H9 (cell line): ENCODE measurements at regions not wholly inside any gene's neighbourhood (a gene's known extent, or its start where the extent isn't known, plus 50 kb on each side); places are given as distances from the start of the nearest gene placed in this dataset.

Experiments
- DNase-seq: peaks from one replicate; pipeline ENCODE4 v3.0.0-alpha.2; 2017
- H2AFZ ChIP-seq: one replicate; pipeline ENCODE4 v1.6.1; 2013; ENCODE audit warnings: mild to moderate bottlenecking, low read length, control low read depth, moderate library complexity
- H2AK5ac ChIP-seq: 2 replicates; pipeline ENCODE4 v1.6.1; 2013; ENCODE audit warnings: low read length, control low read depth, mixed read lengths; ENCODE audit not compliant: insufficient read length
- H2BK120ac ChIP-seq: one replicate; pipeline ENCODE4 v1.6.1; 2013; ENCODE audit warnings: low read depth, mild to moderate bottlenecking, low read length, control low read depth, inconsistent platforms; ENCODE audit not compliant: poor library complexity, severe bottlenecking
- H2BK12ac ChIP-seq: 2 replicates; pipeline ENCODE4 v1.6.1; 2013; ENCODE audit warnings: low read length, control low read depth, mixed read lengths, low read depth; ENCODE audit not compliant: insufficient read length
- H2BK15ac ChIP-seq: 2 replicates; pipeline ENCODE4 v1.6.1; 2013; ENCODE audit warnings: low read depth, low read length, control low read depth
- H2BK20ac ChIP-seq: one replicate; pipeline ENCODE4 v1.6.1; 2013; ENCODE audit warnings: low read depth, mild to moderate bottlenecking, low read length, control low read depth, inconsistent platforms; ENCODE audit not compliant: poor library complexity, severe bottlenecking
- H2BK5ac ChIP-seq: 2 replicates; pipeline ENCODE4 v1.6.1; 2013; ENCODE audit warnings: low read length, control low read depth, mixed read lengths; ENCODE audit not compliant: insufficient read length
- H3K14ac ChIP-seq: 2 replicates; pipeline ENCODE4 v1.6.1; 2013; ENCODE audit warnings: low read length, control low read depth; ENCODE audit not compliant: insufficient read depth
- H3K18ac ChIP-seq: 2 replicates; pipeline ENCODE4 v1.6.1; 2013; ENCODE audit warnings: low read depth, mild to moderate bottlenecking, mixed read lengths, low read length, control low read depth; ENCODE audit not compliant: insufficient read length
- H3K23ac ChIP-seq: 2 replicates; pipeline ENCODE4 v1.6.1; 2013; ENCODE audit warnings: low read length, control low read depth, mixed read lengths, low read depth; ENCODE audit not compliant: insufficient read length
- H3K23me2 ChIP-seq: 2 replicates; pipeline ENCODE4 v1.6.1; 2013; ENCODE audit warnings: low read depth, mild to moderate bottlenecking, mixed read lengths, low read length, control low read depth; ENCODE audit not compliant: insufficient read length, poor library complexity, severe bottlenecking
- H3K27ac ChIP-seq: 2 replicates; pipeline ENCODE4 v1.5.1; 2013; ENCODE audit warnings: low read length, control low read depth, mixed read lengths, low read depth; ENCODE audit not compliant: insufficient read length
- H3K27me3 ChIP-seq: 2 replicates; pipeline ENCODE4 v1.6.1; 2013; ENCODE audit warnings: low read length, control low read depth, inconsistent platforms; ENCODE audit not compliant: insufficient read depth
- H3K4ac ChIP-seq: 2 replicates; pipeline ENCODE4 v1.6.1; 2013; ENCODE audit warnings: low read depth, mild to moderate bottlenecking, control low read depth, inconsistent platforms, low read length, moderate library complexity
- H3K4me1 ChIP-seq: 2 replicates; pipeline ENCODE4 v1.6.1; 2013; ENCODE audit warnings: low read length, control low read depth, inconsistent platforms; ENCODE audit not compliant: insufficient read depth
- H3K4me2 ChIP-seq: 2 replicates; pipeline ENCODE4 v1.6.1; 2013; ENCODE audit warnings: low read length, control low read depth, mixed read lengths; ENCODE audit not compliant: insufficient read length, insufficient read depth
- H3K56ac ChIP-seq: 2 replicates; pipeline ENCODE4 v1.6.1; 2013; ENCODE audit warnings: low read depth, mild to moderate bottlenecking, mixed read lengths, low read length, control low read depth; ENCODE audit not compliant: insufficient read length
- H3K79me1 ChIP-seq: 2 replicates; pipeline ENCODE4 v1.6.1; 2013; ENCODE audit warnings: low read depth, mild to moderate bottlenecking, moderate library complexity, low read length, control low read depth, inconsistent platforms; ENCODE audit not compliant: insufficient read depth, poor library complexity, severe bottlenecking
- H3K79me2 ChIP-seq: 2 replicates; pipeline ENCODE4 v1.6.1; 2013; ENCODE audit warnings: low read length, control low read depth, inconsistent platforms; ENCODE audit not compliant: insufficient read depth
- H3K9ac ChIP-seq: 2 replicates; pipeline ENCODE4 v1.6.1; 2013; ENCODE audit warnings: low read length, control low read depth, mixed read lengths; ENCODE audit not compliant: insufficient read length; ENCODE audit errors: extremely low read depth
- H3K9me3 ChIP-seq: one replicate; pipeline ENCODE4 v1.6.1; 2013; ENCODE audit warnings: low read depth, low read length, inconsistent platforms; ENCODE audit not compliant: control insufficient read depth
- H3T11ph ChIP-seq: one replicate; pipeline ENCODE4 v1.6.1; 2013; ENCODE audit warnings: mild to moderate bottlenecking, low read length, control low read depth, inconsistent platforms
- H4K20me1 ChIP-seq: one replicate; pipeline ENCODE4 v1.6.1; 2013; ENCODE audit not compliant: control insufficient read depth, insufficient read length, insufficient read depth
- H4K5ac ChIP-seq: 2 replicates; pipeline ENCODE4 v1.6.1; 2013; ENCODE audit warnings: low read depth, mild to moderate bottlenecking, mixed read lengths, low read length, control low read depth; ENCODE audit not compliant: insufficient read length
- H4K8ac ChIP-seq: replicated peaks from 2 replicates; pipeline ENCODE4 v1.6.1; 2013; ENCODE audit warnings: low read length, control low read depth, mixed read lengths, low read depth; ENCODE audit not compliant: insufficient read length
- H4K91ac ChIP-seq: 2 replicates; pipeline ENCODE4 v1.6.1; 2013; ENCODE audit warnings: low read depth, mild to moderate bottlenecking, moderate library complexity, mixed read lengths, low read length, control low read depth; ENCODE audit not compliant: insufficient read length
- H3K27ac Mint-ChIP-seq, 3 experiments: 2 replicates in 2 of 3; 3 replicates in 1 of 3; pipeline ENCODE4 v1.8.0; 2020 to 2021; ENCODE audit warnings: mixed read lengths in 3 of 3, mild to moderate bottlenecking in 1 of 3, moderate library complexity in 1 of 3
- H3K27me3 Mint-ChIP-seq: 2 replicates; pipeline ENCODE4 v1.8.0; 2021; ENCODE audit warnings: low read depth, mild to moderate bottlenecking, moderate library complexity, mixed read lengths
- H3K36me3 Mint-ChIP-seq, 3 experiments: 2 replicates in 2 of 3; 3 replicates in 1 of 3; pipeline ENCODE4 v1.8.0; 2020 to 2021; ENCODE audit warnings: low read depth in 3 of 3, mixed read lengths in 3 of 3; ENCODE audit not compliant: insufficient read depth in 1 of 3
- H3K4me1 Mint-ChIP-seq, 2 experiments: 2 replicates each; pipeline ENCODE4 v1.8.0; 2020; ENCODE audit warnings: mixed read lengths in 2 of 2
- H3K4me3 Mint-ChIP-seq, 2 experiments: 2 replicates in 1 of 2; 3 replicates in 1 of 2; pipeline ENCODE4 v1.8.0; 2020 to 2021; ENCODE audit warnings: mild to moderate bottlenecking in 2 of 2, mixed read lengths in 2 of 2, moderate library complexity in 1 of 2
- H3K9me3 Mint-ChIP-seq, 2 experiments: 2 replicates in 1 of 2; 3 replicates in 1 of 2; pipeline ENCODE4 v1.8.0; 2020; ENCODE audit warnings: mild to moderate bottlenecking in 2 of 2, mixed read lengths in 2 of 2, moderate library complexity in 1 of 2
- WGBS: extraction: QIAGEN DNeasy Blood & Tissue Kit; methylation state at CpG from one replicate; pipeline ENCODE4 v1.1.7; 2013; ENCODE audit warnings: missing lambda C conversion rate, low lambda C conversion rate, mixed read lengths; ENCODE audit not compliant: insufficient read length; ENCODE audit errors: extremely low coverage; 5-methylcytosine and 5-hydroxymethylcytosine counted together
- TF ChIP-seq, protein P1 (sequence below): fragments of 200-600 bp; sonication (generic); conservative IDR thresholded peaks from 3 replicates; pipeline ENCODE4 v1.8.0; 2021; ENCODE audit warnings: antibody characterized with exemption, mild to moderate bottlenecking

DNA sequence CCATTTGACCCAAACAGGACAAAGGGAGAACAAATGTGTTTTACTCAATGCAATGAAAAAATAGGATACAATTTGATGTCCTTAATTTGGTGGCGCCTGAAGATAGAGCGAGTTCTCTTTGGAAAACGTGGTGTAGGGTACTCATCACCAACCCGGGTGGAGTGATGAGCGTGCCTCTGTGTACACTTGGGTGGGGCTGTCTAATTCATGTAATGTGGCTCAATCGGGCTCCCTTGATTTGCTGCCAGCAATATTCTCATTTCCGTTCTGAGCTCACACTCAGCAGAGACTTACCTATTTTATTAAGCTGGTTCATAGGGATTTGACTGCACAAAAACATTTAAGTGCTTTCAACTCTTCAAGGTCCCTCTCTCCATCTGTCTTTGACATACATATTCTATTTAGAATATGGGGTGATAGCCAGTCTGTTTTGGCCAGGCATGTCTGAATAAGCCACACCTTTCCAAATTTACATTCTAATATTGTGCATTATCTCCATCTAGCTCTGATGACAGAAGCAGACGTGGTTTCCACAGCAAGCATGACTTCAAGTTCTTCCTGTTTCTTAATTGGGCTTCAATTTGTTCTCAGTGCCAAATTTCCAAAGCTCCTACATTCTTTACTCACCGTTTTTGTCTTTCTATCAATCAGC is 162.5 kb downstream of the IRX2 start:
- Histone ChIP-seq H2BK15ac (no peak overlapping the region), H3K27ac (no peak overlapping the region), H3K4ac (no peak overlapping the region), H2AFZ (no peak overlapping the region), H3K23me2 (no peaks in the 10 kb centered on the region), H3K79me1 (no peaks in the 10 kb centered on the region), H4K20me1 (no peaks in the 10 kb centered on the region), H3T11ph (no peak overlapping the region), H2BK120ac (no peak overlapping the region), H4K8ac (no peak overlapping the region), H3K23ac (no peak overlapping the region), H4K91ac (no peak overlapping the region), H3K9ac (no peak overlapping the region), H2BK5ac (no peak overlapping the region), H3K79me2 (no peaks in the 10 kb centered on the region), H3K14ac (no peak overlapping the region), H3K27me3 (no peaks in the 10 kb centered on the region), H3K4me2 (no peak overlapping the region), H4K5ac (no peak overlapping the region), H3K9me3 (no peaks in the 10 kb centered on the region), H2AK5ac (no peak overlapping the region), H3K4me1 (no peaks in the 10 kb centered on the region), H2BK12ac (no peak overlapping the region), H2BK20ac (no peak overlapping the region), H3K56ac (no peak overlapping the region), H3K18ac (no peak overlapping the region)
- TF ChIP-seq, protein P1, sequence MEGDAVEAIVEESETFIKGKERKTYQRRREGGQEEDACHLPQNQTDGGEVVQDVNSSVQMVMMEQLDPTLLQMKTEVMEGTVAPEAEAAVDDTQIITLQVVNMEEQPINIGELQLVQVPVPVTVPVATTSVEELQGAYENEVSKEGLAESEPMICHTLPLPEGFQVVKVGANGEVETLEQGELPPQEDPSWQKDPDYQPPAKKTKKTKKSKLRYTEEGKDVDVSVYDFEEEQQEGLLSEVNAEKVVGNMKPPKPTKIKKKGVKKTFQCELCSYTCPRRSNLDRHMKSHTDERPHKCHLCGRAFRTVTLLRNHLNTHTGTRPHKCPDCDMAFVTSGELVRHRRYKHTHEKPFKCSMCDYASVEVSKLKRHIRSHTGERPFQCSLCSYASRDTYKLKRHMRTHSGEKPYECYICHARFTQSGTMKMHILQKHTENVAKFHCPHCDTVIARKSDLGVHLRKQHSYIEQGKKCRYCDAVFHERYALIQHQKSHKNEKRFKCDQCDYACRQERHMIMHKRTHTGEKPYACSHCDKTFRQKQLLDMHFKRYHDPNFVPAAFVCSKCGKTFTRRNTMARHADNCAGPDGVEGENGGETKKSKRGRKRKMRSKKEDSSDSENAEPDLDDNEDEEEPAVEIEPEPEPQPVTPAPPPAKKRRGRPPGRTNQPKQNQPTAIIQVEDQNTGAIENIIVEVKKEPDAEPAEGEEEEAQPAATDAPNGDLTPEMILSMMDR: no peak
- H3K27ac Mint-ChIP-seq: no peak overlapping the region
- no peaks in the 10 kb centered on the region for H3K9me3 Mint-ChIP-seq
- no peak overlapping the region for H3K4me3 Mint-ChIP-seq
- peaks cover 7% of the 10 kb centered on the region for H3K27me3 Mint-ChIP-seq
- DNase-seq: no peak
- no peaks in the 10 kb centered on the region for H3K36me3 Mint-ChIP-seq
- WGBS: no CpG with 5 or more reads among the region's 9 CpGs
- H3K4me1 Mint-ChIP-seq: peaks cover 0 to 4% of the 10 kb centered on the region in 2 experiments; a peak in 2 of 4 replicates
